Neuronal stem cell (in vitro differentiated cells): ENCODE measurements at regions not wholly inside any gene's neighbourhood (a gene's known extent, or its start where the extent isn't known, plus 50 kb on each side); places are given as distances from the start of the nearest gene placed in this dataset.

ENCODE experiments used
- DNase-seq: peaks from one replicate; pipeline ENCODE4 v3.0.0-alpha.2; 2013; ENCODE audit warnings: low spot score
- H2AFZ ChIP-seq: one replicate; pipeline ENCODE4 v1.6.1; 2013; ENCODE audit warnings: mild to moderate bottlenecking, low read length, inconsistent platforms
- H2AK5ac ChIP-seq: 2 replicates; pipeline ENCODE4 v1.6.1; 2013; ENCODE audit warnings: low read depth, mild to moderate bottlenecking, inconsistent platforms, low read length, moderate library complexity, mixed read lengths
- H2BK120ac ChIP-seq: 2 replicates; pipeline ENCODE4 v1.6.1; 2013; ENCODE audit warnings: low read depth, mild to moderate bottlenecking, inconsistent platforms, low read length, moderate library complexity, mixed read lengths
- H2BK12ac ChIP-seq: one replicate; pipeline ENCODE4 v1.6.1; 2013; ENCODE audit warnings: low read length, inconsistent platforms
- H2BK15ac ChIP-seq: 2 replicates; pipeline ENCODE4 v1.6.1; 2013; ENCODE audit warnings: mild to moderate bottlenecking, low read length, inconsistent platforms, mixed read lengths
- H2BK5ac ChIP-seq: one replicate; pipeline ENCODE4 v1.6.1; 2013; ENCODE audit warnings: inconsistent platforms, mild to moderate bottlenecking, low read length, moderate library complexity
- H3K14ac ChIP-seq: one replicate; pipeline ENCODE4 v1.6.1; 2013; ENCODE audit warnings: low read length, inconsistent platforms
- H3K18ac ChIP-seq: 2 replicates; pipeline ENCODE4 v1.6.1; 2013; ENCODE audit warnings: low read length, inconsistent platforms
- H3K23ac ChIP-seq: 2 replicates; pipeline ENCODE4 v1.6.1; 2013; ENCODE audit warnings: low read depth, mild to moderate bottlenecking, mixed read lengths, low read length, inconsistent platforms; ENCODE audit not compliant: poor library complexity
- H3K27ac ChIP-seq: replicated peaks from 3 replicates; pipeline ENCODE4 v1.5.1; 2013; ENCODE audit warnings: low read length, inconsistent platforms
- H3K27me3 ChIP-seq, 3 experiments: 2 replicates each; pipeline ENCODE4 v1.6.1; 2013; ENCODE audit warnings: low read length in 3 of 3, mild to moderate bottlenecking in 2 of 3, inconsistent platforms in 1 of 3, low read depth in 1 of 3, mixed read lengths in 1 of 3, moderate library complexity in 1 of 3; ENCODE audit not compliant: control insufficient read depth in 3 of 3, insufficient read depth in 3 of 3
- H3K36me3 ChIP-seq, 2 donors: replicated peaks in 1 of 2; 2 replicates each; pipeline ENCODE4 v1.6.1; 2013; ENCODE audit warnings: low read length in 2 of 2; ENCODE audit not compliant: control insufficient read depth in 2 of 2, insufficient read depth in 2 of 2
- H3K4ac ChIP-seq: 2 replicates; pipeline ENCODE4 v1.6.1; 2013; ENCODE audit warnings: inconsistent platforms, mild to moderate bottlenecking, low read length, moderate library complexity
- H3K4me1 ChIP-seq, 2 donors: 1 replicate in 1 of 2; 2 replicates in 1 of 2; pipeline ENCODE4 v1.6.1; 2013; ENCODE audit warnings: low read length in 2 of 2, low read depth in 1 of 2; ENCODE audit not compliant: control insufficient read depth in 2 of 2, insufficient read depth in 1 of 2
- H3K4me2 ChIP-seq: one replicate; pipeline ENCODE4 v1.6.1; 2013; ENCODE audit warnings: mild to moderate bottlenecking, low read length, inconsistent platforms; ENCODE audit not compliant: insufficient read depth, poor library complexity, severe bottlenecking
- H3K4me3 ChIP-seq, 2 donors: 2 replicates each; pipeline ENCODE4 v1.5.1; 2013; ENCODE audit warnings: low read length in 2 of 2, mild to moderate bottlenecking in 2 of 2, inconsistent platforms in 1 of 2, moderate library complexity in 1 of 2
- H3K79me1 ChIP-seq: one replicate; pipeline ENCODE4 v1.6.1; 2013; ENCODE audit warnings: low read depth, mild to moderate bottlenecking, inconsistent platforms, low read length, moderate library complexity
- H3K9ac ChIP-seq: one replicate; pipeline ENCODE4 v1.6.1; 2013; ENCODE audit warnings: mild to moderate bottlenecking, low read depth, low read length, inconsistent platforms; ENCODE audit not compliant: poor library complexity
- H3K9me3 ChIP-seq, 2 donors: replicated peaks in 1 of 2; 2 replicates each; pipeline versions ENCODE3 to v1.6.1; 2013; ENCODE audit warnings: low read length in 2 of 2, mild to moderate bottlenecking in 2 of 2, inconsistent platforms in 1 of 2, low read depth in 1 of 2, mixed read lengths in 1 of 2, moderate library complexity in 1 of 2; ENCODE audit not compliant: control insufficient read depth in 2 of 2, insufficient read depth in 1 of 2
- H4K8ac ChIP-seq: one replicate; pipeline ENCODE4 v1.6.1; 2013; ENCODE audit warnings: low read depth, mild to moderate bottlenecking, inconsistent platforms, low read length, moderate library complexity
- H4K91ac ChIP-seq: one replicate; pipeline ENCODE4 v1.6.1; 2013; ENCODE audit warnings: low read length, low read depth, mild to moderate bottlenecking, inconsistent platforms; ENCODE audit not compliant: poor library complexity
- WGBS, 2 donors: extraction: QIAGEN DNeasy Blood & Tissue Kit; methylation state at CpG; one replicate each; pipeline ENCODE4 v1.1.7; 2013; ENCODE audit warnings: missing lambda C conversion rate in 2 of 2, mixed read lengths in 1 of 2; ENCODE audit not compliant: insufficient read length in 2 of 2, insufficient replicate concordance in 1 of 2; ENCODE audit errors: extremely low coverage in 2 of 2; 5-methylcytosine and 5-hydroxymethylcytosine counted together

DNA sequence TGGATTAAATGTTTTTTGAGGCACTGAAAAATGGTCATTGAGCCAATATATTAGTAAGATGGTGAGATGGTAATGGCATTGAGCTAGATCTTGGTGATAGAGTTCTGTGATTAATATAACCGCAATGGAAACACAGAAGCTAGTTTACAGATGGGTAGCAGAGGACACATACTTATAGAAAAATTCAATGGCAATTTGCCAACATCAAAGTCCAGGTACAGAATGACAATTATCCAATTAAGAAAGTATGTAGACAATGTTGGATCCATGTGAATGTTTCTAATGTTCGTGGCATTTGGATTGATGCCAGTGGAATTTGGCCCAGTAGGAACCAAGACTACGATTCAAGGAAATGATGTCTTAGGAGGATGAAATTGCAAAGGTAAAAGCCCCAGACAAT, 187.8 kb downstream of the GNAT3 start:
- H3K23ac ChIP-seq = no peak overlapping the region
- H3K14ac ChIP-seq = no peak overlapping the region
- no peak overlapping the region for H2BK120ac ChIP-seq
- H3K9ac ChIP-seq = no peak overlapping the region
- no peak overlapping the region for H3K4ac ChIP-seq
- H4K8ac ChIP-seq = no peak overlapping the region
- no peak overlapping the region for H3K4me3 ChIP-seq
- no peak overlapping the region for H2BK15ac ChIP-seq
- WGBS, 2 donors = no CpG with 5 or more reads among the region's 3 CpGs
- H3K4me1 ChIP-seq = no peaks in the 10 kb centered on the region
- no peaks in the 10 kb centered on the region for H3K79me1 ChIP-seq
- no peak overlapping the region for H2AFZ ChIP-seq
- no peak overlapping the region for H3K18ac ChIP-seq
- H2BK5ac ChIP-seq = no peak overlapping the region
- no peak overlapping the region for H2BK12ac ChIP-seq
- H2AK5ac ChIP-seq = no peak overlapping the region
- H3K4me2 ChIP-seq = no peak overlapping the region
- H3K36me3 ChIP-seq = no peaks in the 10 kb centered on the region
- H3K9me3 ChIP-seq = no peaks in the 10 kb centered on the region
- DNase-seq = no peak
- H3K27ac ChIP-seq = no peak overlapping the region
- H4K91ac ChIP-seq = no peak overlapping the region
- no peaks in the 10 kb centered on the region for H3K27me3 ChIP-seq

DNA sequence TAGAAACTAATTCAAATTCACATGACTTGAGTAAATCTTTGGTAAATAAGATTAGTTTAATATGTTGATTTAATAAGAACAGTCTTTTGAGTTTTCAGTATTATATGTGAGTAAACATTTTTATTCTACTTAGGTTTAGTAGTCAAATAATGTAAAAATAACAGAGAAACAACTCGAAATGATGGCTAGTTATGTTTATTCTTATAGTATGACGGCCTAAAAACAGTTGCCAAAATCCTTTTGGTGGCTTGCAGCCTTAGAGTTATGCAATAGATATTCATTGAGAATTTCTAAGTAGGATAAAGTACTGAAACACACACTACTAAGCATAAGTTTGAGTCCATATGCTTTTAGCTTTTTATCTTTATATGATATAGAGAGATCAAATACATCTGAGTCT, 184.8 kb downstream of the GNAI1 start:
- no peak overlapping the region for H4K8ac ChIP-seq
- H2BK120ac ChIP-seq = no peak overlapping the region
- H3K4me3 ChIP-seq = no peak overlapping the region
- H2AK5ac ChIP-seq = no peak overlapping the region
- no peak overlapping the region for H3K9ac ChIP-seq
- H3K18ac ChIP-seq = no peak overlapping the region
- H3K79me1 ChIP-seq = no peaks in the 10 kb centered on the region
- no peak overlapping the region for H2BK5ac ChIP-seq
- no peak overlapping the region for H2AFZ ChIP-seq
- no peak overlapping the region for H3K27ac ChIP-seq
- no peaks in the 10 kb centered on the region for H3K36me3 ChIP-seq
- no peak overlapping the region for H3K4ac ChIP-seq
- no peak overlapping the region for H3K14ac ChIP-seq
- DNase-seq = no peak
- no peak overlapping the region for H3K4me2 ChIP-seq
- H3K4me1 ChIP-seq = no peaks in the 10 kb centered on the region
- H2BK12ac ChIP-seq = no peak overlapping the region
- no peak overlapping the region for H4K91ac ChIP-seq
- WGBS, 2 donors = no CpG with 5 or more reads among the region's 2 CpGs
- H3K9me3 ChIP-seq = no peaks in the 10 kb centered on the region
- no peaks in the 10 kb centered on the region for H3K27me3 ChIP-seq
- H3K23ac ChIP-seq = no peak overlapping the region
- no peak overlapping the region for H2BK15ac ChIP-seq

DNA sequence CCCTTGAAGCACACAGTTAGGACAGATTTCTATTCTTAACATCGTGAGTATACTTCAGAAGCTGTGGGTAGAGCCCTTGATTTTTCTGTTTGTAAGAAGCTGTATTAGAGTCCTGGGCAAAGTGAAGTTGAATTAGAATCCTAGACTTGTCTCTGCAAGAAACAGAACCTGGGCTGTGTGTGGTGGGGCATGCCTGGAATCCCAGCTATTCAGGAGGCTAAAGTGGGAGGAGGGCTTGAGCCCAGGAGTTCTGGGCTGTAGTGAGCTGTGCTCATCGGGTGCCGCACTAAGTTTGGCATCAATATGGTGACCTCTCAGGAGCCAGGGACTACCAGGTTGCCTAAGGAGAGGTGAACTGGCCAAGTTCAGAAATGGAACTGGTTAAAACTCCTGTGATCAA, 183.4 kb downstream of the GNAI1 start:
- H3K14ac ChIP-seq = no peak overlapping the region
- no peaks in the 10 kb centered on the region for H3K36me3 ChIP-seq
- no peak overlapping the region for H3K4me3 ChIP-seq
- H3K79me1 ChIP-seq = no peaks in the 10 kb centered on the region
- H2BK120ac ChIP-seq = no peak overlapping the region
- no peak overlapping the region for H2BK15ac ChIP-seq
- no peaks in the 10 kb centered on the region for H3K9me3 ChIP-seq
- no peaks in the 10 kb centered on the region for H3K27me3 ChIP-seq
- no peak for DNase-seq
- no peak overlapping the region for H4K8ac ChIP-seq
- no peak overlapping the region for H2BK5ac ChIP-seq
- no peak overlapping the region for H3K18ac ChIP-seq
- H2AFZ ChIP-seq = no peak overlapping the region
- H2BK12ac ChIP-seq = no peak overlapping the region
- no peak overlapping the region for H3K23ac ChIP-seq
- H3K27ac ChIP-seq = no peak overlapping the region
- H2AK5ac ChIP-seq = no peak overlapping the region
- WGBS, 2 donors = no CpG with 5 or more reads among the region's 3 CpGs
- H3K4me1 ChIP-seq = no peaks in the 10 kb centered on the region
- no peak overlapping the region for H3K4ac ChIP-seq
- H3K4me2 ChIP-seq = no peak overlapping the region
- H4K91ac ChIP-seq = no peak overlapping the region
- no peak overlapping the region for H3K9ac ChIP-seq

DNA sequence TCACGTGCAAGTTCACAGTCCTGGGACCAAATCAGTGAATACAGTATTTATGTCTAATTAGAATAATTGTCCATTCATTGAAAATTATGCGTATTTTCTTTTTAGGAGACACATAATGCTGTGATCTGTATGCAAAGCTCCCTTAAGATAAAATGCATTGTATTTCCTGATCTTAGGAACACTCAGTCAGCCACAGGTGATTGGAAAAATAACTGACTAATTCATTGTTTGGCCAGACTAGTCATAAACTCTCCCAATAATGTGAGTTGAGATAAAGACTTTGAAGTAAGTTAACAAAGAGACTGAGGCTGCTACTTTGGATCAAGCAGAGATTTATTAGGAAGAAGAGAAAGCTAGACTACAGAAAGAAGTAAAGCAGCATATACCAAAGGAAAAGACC, 182.2 kb downstream of the GNAI1 start:
- Histone ChIP-seq H3K27me3 (no peaks in the 10 kb centered on the region), H2BK15ac (no peak overlapping the region), H3K9me3 (no peaks in the 10 kb centered on the region), H3K4me2 (no peak overlapping the region), H3K4me3 (no peak overlapping the region), H2AFZ (no peak overlapping the region), H2AK5ac (no peak overlapping the region), H3K4me1 (peaks cover 0 to 5% of the 10 kb centered on the region in 2 donors), H3K79me1 (no peaks in the 10 kb centered on the region), H4K8ac (no peak overlapping the region), H3K27ac (no peak overlapping the region), H4K91ac (no peak overlapping the region), H3K36me3 (no peaks in the 10 kb centered on the region), H3K23ac (no peak overlapping the region), H3K14ac (no peak overlapping the region), H2BK120ac (no peak overlapping the region), H2BK12ac (no peak overlapping the region), H3K9ac (no peak overlapping the region), H3K4ac (no peak overlapping the region), H2BK5ac (no peak overlapping the region), H3K18ac (no peak overlapping the region)
- no peak for DNase-seq
- WGBS, 2 donors = no CpG with 5 or more reads among the region's 2 CpGs
